Muscle of arm (tissue), 1 donor: ENCODE measurements at regions not wholly inside any gene's neighbourhood (a gene's known extent, or its start where the extent isn't known, plus 50 kb on each side); places are given as distances from the start of the nearest gene placed in this dataset.
A peak's percentile ranks its signal among the peaks of the same experiment; 100 is the strongest.

Experiments used
- DNase-seq: peaks from one replicate; pipeline ENCODE4 v3.0.0-alpha.2; 2013

DNA sequence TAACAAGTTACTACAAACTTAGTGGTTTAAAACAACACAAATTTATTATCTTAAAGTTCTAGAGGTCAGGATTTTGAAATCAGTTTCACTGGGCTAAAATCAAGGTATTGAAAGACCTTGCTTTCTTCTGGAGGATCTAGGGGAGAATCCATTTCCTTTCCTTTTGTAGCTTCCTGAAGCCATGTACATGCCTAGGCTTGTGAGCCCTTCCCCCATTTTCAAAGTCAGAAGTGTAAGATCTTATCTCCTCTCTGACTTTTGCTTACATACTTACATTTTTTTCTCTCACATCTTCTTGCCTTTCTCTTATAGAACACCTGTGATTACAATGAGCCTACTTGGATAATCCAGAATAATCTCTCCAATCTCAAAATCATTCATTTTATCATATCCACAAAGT lies 78.7 kb upstream of the MBOAT2 start:
- no peak for DNase-seq

GRCh38 chr2:9081750-9082149 lies 78.3 kb upstream of the MBOAT2 start:
- no peak for DNase-seq

GRCh38 chr2:9078405-9078804 lies 74.9 kb upstream of the MBOAT2 start:
- DNase-seq: no peak

DNA sequence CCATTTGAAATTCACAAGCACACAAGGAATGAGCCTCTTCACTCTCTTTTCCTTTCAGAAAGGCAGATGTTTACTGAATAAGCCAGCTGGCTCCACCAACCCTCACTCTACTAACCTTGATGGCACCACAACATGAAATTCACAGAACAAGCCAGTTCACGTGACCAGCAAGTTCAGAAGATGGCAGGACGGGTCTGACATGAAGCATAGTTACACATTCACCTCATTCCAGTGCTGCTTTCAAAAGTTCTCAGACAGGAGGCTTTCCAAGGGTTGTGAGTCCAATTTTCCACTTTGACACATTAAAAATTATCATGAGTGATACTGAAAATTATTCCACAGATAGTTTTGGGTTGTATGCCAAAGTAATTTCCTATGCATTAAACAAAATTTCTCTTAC lies 74.2 kb upstream of the MBOAT2 start:
- DNase-seq: peak; percentile 35

GRCh38 chr2:9076755-9077154 lies 73.3 kb upstream of the MBOAT2 start:
- DNase-seq: no peak

DNA sequence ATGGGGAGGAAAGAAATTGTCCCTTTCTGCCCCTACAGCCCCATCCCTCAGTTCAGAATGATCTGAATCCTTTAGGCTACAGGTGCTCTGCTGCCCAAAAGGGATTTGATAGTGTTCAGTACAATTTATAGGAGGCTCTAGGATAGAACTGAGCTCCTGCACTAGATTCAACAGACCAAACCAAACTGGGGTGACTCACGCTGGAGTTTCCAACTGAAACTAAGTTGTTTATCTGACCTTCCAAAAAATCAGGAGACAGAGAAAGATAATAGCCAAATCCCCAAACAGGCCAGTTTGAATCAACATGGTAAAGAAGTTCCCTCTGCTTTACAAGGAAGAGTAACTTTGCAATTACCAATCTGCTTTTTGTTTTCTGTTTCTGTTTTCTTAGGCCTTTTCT lies 72.7 kb upstream of the MBOAT2 start:
- no peak for DNase-seq

GRCh38 chr2:9074930-9075329 lies 71.4 kb upstream of the MBOAT2 start:
- DNase-seq: no peak

DNA sequence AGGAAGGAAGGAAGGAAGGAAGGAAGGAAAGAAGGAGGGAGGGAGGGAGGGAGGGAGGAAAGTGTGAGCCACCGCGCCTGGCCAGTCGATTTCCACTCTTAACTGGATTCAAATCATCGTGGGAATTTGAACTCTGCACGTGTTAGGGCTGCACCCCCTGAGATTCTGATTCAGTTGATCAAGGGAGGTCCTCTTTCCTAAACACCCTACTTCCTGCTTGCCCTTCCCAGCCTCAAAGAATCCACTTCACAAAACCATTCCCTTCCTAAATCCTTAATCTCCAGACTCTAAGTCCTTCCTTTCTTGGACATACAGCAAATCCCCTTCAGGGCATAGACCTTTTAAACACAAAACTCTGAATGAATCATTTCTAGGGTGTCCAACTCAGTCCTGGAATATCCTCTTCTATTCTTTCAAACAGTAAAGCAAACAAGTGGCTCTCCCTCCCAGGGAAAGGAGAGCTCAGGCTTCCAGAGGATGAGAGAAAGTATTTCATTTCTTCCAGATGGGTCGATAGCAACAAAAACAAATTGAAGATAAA lies 68.2 kb upstream of the MBOAT2 start:
- DNase-seq: no peak

- no peak for DNase-seq
Observed at GRCh38 chr2:9071032-9071431, 67.5 kb upstream of the MBOAT2 start.

- no peak for DNase-seq
Observed at GRCh38 chr2:9069543-9069942, 66.1 kb upstream of the MBOAT2 start.

DNA sequence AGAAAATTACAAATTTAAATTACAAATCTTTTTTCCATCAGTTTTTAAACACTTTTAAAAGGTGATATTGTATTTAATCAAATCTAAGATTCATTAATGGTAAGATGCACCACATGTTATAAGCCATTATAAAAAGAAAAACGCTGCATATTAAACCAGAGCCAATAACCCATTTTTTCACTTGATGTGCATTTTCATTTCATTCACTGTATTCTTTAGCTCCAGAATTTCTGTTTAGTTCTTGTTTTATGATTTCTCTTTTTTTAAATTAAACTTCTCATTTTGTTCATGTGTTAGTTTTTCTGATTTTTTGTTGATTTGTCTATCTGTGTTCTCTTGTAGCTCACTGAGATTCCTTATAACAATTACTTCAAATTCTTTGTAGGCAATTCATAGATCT lies 62.4 kb upstream of the MBOAT2 start:
- DNase-seq: no peak

DNA sequence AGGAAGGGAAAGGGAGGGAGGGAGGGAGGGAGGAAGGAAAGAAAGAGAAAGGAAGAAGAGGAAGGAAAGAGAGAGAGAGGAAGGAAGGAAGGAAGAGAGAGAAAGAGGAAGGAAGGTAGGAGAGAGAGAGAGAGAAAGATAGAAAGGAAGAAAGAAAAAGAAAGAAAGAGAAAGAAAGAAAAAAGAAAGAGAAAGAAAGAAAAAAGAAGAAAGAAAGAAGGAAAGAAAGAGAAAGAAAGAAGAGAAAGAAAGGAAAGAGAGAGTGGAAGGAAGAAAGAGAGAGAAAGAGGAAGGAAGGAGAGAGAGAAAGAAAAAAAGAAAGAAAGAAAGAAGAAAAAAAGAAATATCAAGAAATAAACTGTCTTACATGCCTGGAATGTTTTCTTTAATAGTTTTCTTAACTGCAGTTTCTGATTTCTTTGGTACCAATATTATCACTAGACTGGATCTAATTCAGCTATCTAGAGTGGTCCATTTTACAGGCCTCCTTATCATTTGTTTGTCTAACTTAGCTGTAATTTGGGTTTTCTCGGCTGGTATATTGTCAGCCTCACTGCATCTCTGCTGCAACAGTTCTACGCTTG lies 59.6 kb upstream of the MBOAT2 start:
- DNase-seq: no peak

DNA sequence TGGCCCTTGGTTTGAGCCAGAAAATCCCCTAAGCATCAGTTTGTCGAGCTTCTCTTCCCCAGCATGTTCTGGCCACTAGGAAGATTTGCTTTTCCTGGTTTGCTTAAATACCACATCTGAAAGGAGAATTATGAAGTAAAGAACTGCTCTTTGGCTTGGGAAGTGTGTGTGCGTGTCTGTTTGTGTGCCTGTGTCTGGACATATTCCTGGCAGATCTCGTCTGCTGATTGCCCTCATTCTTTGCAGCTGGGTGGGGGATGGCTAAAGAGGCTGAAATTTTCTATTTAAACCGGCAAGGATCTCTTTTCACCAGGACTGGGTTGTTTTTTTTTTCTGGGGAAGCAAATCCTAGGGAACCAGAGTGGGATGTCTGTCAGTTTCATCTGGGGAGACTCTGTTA lies 57.3 kb upstream of the MBOAT2 start:
- DNase-seq: no peak

- DNase-seq: no peak
Observed at GRCh38 chr2:9057939-9058761, 54.7 kb upstream of the MBOAT2 start.

DNA sequence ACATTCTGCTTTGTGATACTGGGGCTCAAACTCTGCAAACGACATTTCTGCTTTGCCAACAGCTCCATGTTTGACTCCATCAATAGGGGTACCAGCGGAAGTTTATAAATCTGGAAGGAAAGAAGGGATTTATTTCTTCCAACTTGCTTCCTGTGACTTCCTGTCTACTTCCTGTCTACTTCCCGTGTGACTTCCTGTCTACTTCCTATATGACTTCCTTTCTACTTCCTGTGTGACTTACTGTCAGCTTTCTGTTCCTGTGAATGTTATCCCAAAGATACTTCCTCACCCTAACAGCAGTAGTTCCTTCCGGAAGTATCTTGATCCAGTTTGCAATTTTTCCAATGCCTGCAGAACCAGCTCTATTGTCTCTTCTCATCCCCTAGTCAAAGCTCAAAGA lies 52.0 kb upstream of the MBOAT2 start:
- DNase-seq: no peak

GRCh38 chr2:9053534-9053931 lies 50.0 kb upstream of the MBOAT2 start:
- DNase-seq: no peak
